ENCODE measurements at regions not wholly inside any gene's neighbourhood (a gene's known extent, or its start where the extent isn't known, plus 50 kb on each side); places are given as distances from the start of the nearest gene placed in this dataset.

GRCh38 chr6:14066782-14067406 is 50.7 kb upstream of the CD83 start:
- peak; percentile 90 for DNase-seq (ENCODE audit: low read depth)
- Histone ChIP-seq H3K4me3 (ENCODE audit: low read length) (no peak overlapping the region), H3K4me1 (ENCODE audit: control insufficient read depth, insufficient read depth, low read length) (peaks cover 40% of the 10 kb centered on the region), H3K9ac (ENCODE audit: low read length) (peak overlapping the region; percentile 69), H3K36me3 (ENCODE audit: control insufficient read depth, insufficient read depth, low read length, severe bottlenecking) (no peaks in the 10 kb centered on the region), H3K9me3 (ENCODE audit: control insufficient read depth, low read length) (peaks cover 4% of the 10 kb centered on the region), H3K27me3 (replicated peaks; ENCODE audit: control insufficient read depth, insufficient read depth, low read length) (no peaks in the 10 kb centered on the region)

- no peaks in the 10 kb centered on the region for H3K27me3 ChIP-seq (replicated peaks; ENCODE audit: control insufficient read depth, insufficient read depth, low read length)
- no peaks in the 10 kb centered on the region for H3K9me3 ChIP-seq (ENCODE audit: control insufficient read depth, low read length)
- no peak for DNase-seq (ENCODE audit: low read depth)
- H3K36me3 ChIP-seq (ENCODE audit: control insufficient read depth, insufficient read depth, low read length, severe bottlenecking), result no peaks in the 10 kb centered on the region
- H3K9ac ChIP-seq (ENCODE audit: low read length), result no peak overlapping the region
- H3K4me3 ChIP-seq (ENCODE audit: low read length), result no peak overlapping the region
- peaks cover 46% of the 10 kb centered on the region for H3K4me1 ChIP-seq (ENCODE audit: control insufficient read depth, insufficient read depth, low read length)
These were observed 49.9 kb upstream of the CD83 start for GRCh38 chr6:14067656-14068055.
